ENCODE measurements at regions not wholly inside any gene's neighbourhood (a gene's known extent, or its start where the extent isn't known, plus 50 kb on each side); places are given as distances from the start of the nearest gene placed in this dataset.

DNA sequence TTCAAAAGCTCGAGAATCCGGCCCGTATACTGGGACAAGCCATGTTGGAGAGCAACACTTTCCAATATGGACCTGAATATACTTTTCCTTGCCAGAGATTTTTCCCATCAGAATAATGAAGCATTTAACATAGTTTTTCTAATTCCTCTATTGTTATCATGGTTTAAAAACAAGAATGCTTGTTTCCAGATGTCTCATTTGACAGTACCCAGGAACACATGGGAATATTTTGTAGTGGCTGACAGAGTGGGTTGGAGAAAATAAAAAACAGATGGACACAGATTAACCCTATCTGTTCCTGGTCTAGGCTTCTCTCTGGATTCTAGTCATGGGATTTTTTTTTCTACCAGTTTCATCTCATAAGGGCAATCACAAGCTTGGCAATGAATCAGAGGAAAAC, 164.8 kb upstream of the CEP162 start:
- no peak overlapping the region for H3K4me2 ChIP-seq (ENCODE audit: insufficient read depth, low read length)
- no peaks in the 10 kb centered on the region for H4K20me1 ChIP-seq (ENCODE audit: insufficient read depth, low read length)
- H3K36me3 ChIP-seq (ENCODE audit: insufficient read depth, low read length) = no peaks in the 10 kb centered on the region
- no peaks in the 10 kb centered on the region for H3K27me3 ChIP-seq (ENCODE audit: insufficient read depth, low read length)
- H3K79me2 ChIP-seq (ENCODE audit: insufficient read depth, low read length) = no peaks in the 10 kb centered on the region
- TF ChIP-seq, protein P1, sequence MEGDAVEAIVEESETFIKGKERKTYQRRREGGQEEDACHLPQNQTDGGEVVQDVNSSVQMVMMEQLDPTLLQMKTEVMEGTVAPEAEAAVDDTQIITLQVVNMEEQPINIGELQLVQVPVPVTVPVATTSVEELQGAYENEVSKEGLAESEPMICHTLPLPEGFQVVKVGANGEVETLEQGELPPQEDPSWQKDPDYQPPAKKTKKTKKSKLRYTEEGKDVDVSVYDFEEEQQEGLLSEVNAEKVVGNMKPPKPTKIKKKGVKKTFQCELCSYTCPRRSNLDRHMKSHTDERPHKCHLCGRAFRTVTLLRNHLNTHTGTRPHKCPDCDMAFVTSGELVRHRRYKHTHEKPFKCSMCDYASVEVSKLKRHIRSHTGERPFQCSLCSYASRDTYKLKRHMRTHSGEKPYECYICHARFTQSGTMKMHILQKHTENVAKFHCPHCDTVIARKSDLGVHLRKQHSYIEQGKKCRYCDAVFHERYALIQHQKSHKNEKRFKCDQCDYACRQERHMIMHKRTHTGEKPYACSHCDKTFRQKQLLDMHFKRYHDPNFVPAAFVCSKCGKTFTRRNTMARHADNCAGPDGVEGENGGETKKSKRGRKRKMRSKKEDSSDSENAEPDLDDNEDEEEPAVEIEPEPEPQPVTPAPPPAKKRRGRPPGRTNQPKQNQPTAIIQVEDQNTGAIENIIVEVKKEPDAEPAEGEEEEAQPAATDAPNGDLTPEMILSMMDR (IDR thresholded peaks at IDR 0.05; ENCODE audit: extremely low read depth, low read depth, low read length) = no peak
- peaks cover 3% of the 10 kb centered on the region for H3K4me1 ChIP-seq (ENCODE audit: insufficient read depth, low read length)
- no peaks in the 10 kb centered on the region for H3K9me3 ChIP-seq (ENCODE audit: low read depth, low read length)
- H2AFZ ChIP-seq (ENCODE audit: low read length) = no peak overlapping the region
- no peak for DNase-seq (ENCODE audit: insufficient read length, low spot score, missing footprints)
- no peak overlapping the region for H3K27ac ChIP-seq (ENCODE audit: low read depth, low read length)
- no peak overlapping the region for H3K4me3 ChIP-seq (ENCODE audit: insufficient read depth, low read length)

DNA sequence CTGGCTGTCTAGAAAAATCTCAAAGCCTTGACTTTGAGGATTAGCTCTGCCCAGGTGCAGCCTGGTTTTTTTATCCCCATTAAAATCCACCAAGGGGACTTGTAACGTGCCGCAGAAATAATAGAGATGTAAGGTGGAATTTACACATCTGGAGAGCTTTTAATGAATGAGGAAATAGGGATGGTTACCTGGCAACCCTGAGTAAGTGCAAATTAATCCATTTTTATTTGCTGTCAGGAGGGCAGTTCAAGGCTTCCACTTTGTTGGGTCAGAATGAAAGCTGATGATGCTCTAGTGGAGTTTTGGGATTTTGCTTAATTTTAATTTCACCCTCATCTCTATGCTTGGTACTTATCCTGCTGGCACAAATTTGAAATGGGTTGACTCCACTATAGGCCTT, 163.4 kb upstream of the CEP162 start:
- TF ChIP-seq, protein P1 (IDR thresholded peaks at IDR 0.05; ENCODE audit: extremely low read depth, low read depth, low read length) = no peak
- Histone ChIP-seq H3K36me3 (ENCODE audit: insufficient read depth, low read length) (no peaks in the 10 kb centered on the region), H3K27me3 (ENCODE audit: insufficient read depth, low read length) (no peaks in the 10 kb centered on the region), H3K4me3 (ENCODE audit: insufficient read depth, low read length) (no peak overlapping the region), H3K79me2 (ENCODE audit: insufficient read depth, low read length) (no peaks in the 10 kb centered on the region), H3K4me1 (ENCODE audit: insufficient read depth, low read length) (peaks cover 3% of the 10 kb centered on the region), H3K4me2 (ENCODE audit: insufficient read depth, low read length) (no peak overlapping the region), H2AFZ (ENCODE audit: low read length) (no peak overlapping the region), H3K27ac (ENCODE audit: low read depth, low read length) (no peak overlapping the region), H4K20me1 (ENCODE audit: insufficient read depth, low read length) (no peaks in the 10 kb centered on the region), H3K9me3 (ENCODE audit: low read depth, low read length) (no peaks in the 10 kb centered on the region)
- DNase-seq (ENCODE audit: insufficient read length, low spot score, missing footprints) = no peak

DNA sequence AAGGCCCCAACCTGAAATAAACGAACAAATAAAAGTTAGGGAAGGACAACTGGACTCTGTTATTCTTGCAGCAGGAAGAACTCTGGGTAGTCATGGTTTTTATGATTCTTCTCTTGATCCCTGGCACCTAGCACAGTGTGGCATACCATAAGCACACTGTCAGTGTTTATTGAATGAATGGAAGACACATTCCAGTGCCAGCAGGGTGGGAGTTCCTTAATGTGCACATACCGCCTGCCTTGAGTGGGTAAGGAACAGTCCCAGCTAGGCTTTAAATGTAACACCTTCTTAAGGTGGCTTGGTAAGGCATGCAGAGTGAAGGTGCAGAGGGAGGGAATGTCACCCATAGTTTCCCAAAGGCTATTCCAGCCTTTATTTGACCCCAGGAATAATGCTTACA, 162.9 kb upstream of the CEP162 start:
- DNase-seq (ENCODE audit: insufficient read length, low spot score, missing footprints) = peak; percentile 38
- Histone ChIP-seq H3K27me3 (ENCODE audit: insufficient read depth, low read length) (no peaks in the 10 kb centered on the region), H4K20me1 (ENCODE audit: insufficient read depth, low read length) (no peaks in the 10 kb centered on the region), H3K79me2 (ENCODE audit: insufficient read depth, low read length) (no peaks in the 10 kb centered on the region), H3K4me1 (ENCODE audit: insufficient read depth, low read length) (peaks cover 3% of the 10 kb centered on the region), H3K27ac (ENCODE audit: low read depth, low read length) (no peak overlapping the region), H3K4me2 (ENCODE audit: insufficient read depth, low read length) (no peak overlapping the region), H2AFZ (ENCODE audit: low read length) (no peak overlapping the region), H3K4me3 (ENCODE audit: insufficient read depth, low read length) (no peak overlapping the region), H3K36me3 (ENCODE audit: insufficient read depth, low read length) (no peaks in the 10 kb centered on the region), H3K9me3 (ENCODE audit: low read depth, low read length) (no peaks in the 10 kb centered on the region)
- TF ChIP-seq, protein P1 (IDR thresholded peaks at IDR 0.05; ENCODE audit: extremely low read depth, low read depth, low read length) = no peak

DNA sequence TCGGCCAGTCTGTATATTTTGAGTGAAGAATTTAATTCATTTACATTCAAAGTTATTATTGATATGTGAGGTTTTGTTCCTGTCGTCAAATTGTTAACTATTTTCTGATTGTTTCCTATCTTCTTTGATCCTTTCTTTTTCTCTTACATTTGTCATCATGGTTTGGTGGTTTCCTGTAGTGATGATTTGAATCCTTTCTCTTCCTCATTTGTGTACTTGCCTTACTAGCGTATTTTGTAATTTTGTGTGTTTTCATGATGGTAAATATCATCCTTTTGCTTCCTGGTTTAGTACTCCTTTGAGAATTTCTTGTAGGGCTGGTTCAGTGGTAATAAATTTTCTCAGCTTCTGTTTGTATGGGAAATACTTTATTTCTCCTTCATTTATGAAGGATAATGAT, 151.7 kb upstream of the CEP162 start:
- H3K9me3 ChIP-seq (ENCODE audit: low read depth, low read length) = no peaks in the 10 kb centered on the region
- no peak overlapping the region for H3K4me2 ChIP-seq (ENCODE audit: insufficient read depth, low read length)
- no peaks in the 10 kb centered on the region for H4K20me1 ChIP-seq (ENCODE audit: insufficient read depth, low read length)
- peaks cover 4% of the 10 kb centered on the region for H3K27me3 ChIP-seq (ENCODE audit: insufficient read depth, low read length)
- no peak overlapping the region for H2AFZ ChIP-seq (ENCODE audit: low read length)
- TF ChIP-seq, protein P1 (IDR thresholded peaks at IDR 0.05; ENCODE audit: extremely low read depth, low read depth, low read length) = no peak
- DNase-seq (ENCODE audit: insufficient read length, low spot score, missing footprints) = no peak
- no peak overlapping the region for H3K27ac ChIP-seq (ENCODE audit: low read depth, low read length)
- H3K36me3 ChIP-seq (ENCODE audit: insufficient read depth, low read length) = no peaks in the 10 kb centered on the region
- H3K79me2 ChIP-seq (ENCODE audit: insufficient read depth, low read length) = no peaks in the 10 kb centered on the region
- H3K4me1 ChIP-seq (ENCODE audit: insufficient read depth, low read length) = no peaks in the 10 kb centered on the region
- no peak overlapping the region for H3K4me3 ChIP-seq (ENCODE audit: insufficient read depth, low read length)
